Activated CD4-positive, alpha-beta memory T cell treated with anti-CD3 and anti-CD28 coated beads, Interleukin-2, amount 10 ng/mL, durations not matched to agents 7 days and 5 days (primary cell): ENCODE measurements at regions not wholly inside any gene's neighbourhood (a gene's known extent, or its start where the extent isn't known, plus 50 kb on each side); places are given as distances from the start of the nearest gene placed in this dataset.

Experiments
- CTCF ChIA-PET: fragments of 350-600 bp; sonication (Branson Sonifier 250); formaldehyde crosslinking; loops from one replicate; lab custom pipeline; 2021; ENCODE audit warnings: antibody characterized with exemption, inconsistent platforms; lab: Charles Lee
- POLR2A ChIA-PET: fragments of 350-600 bp; sonication (Branson Sonifier 250); formaldehyde crosslinking; loops from one replicate; lab custom pipeline; 2021; ENCODE audit warnings: antibody characterized with exemption; lab: Charles Lee
- DNase-seq: peaks from one replicate; pipeline ENCODE4 v3.0.0-alpha.2; 2020
- H3K27ac Mint-ChIP-seq: one replicate; pipeline ENCODE4 v1.8.0; 2021; ENCODE audit warnings: mild to moderate bottlenecking, mixed read lengths
- H3K27me3 Mint-ChIP-seq: one replicate; pipeline ENCODE4 v1.8.0; 2021; ENCODE audit warnings: mixed read lengths
- H3K36me3 Mint-ChIP-seq: one replicate; pipeline ENCODE4 v1.8.0; 2021; ENCODE audit warnings: low read depth, mixed read lengths
- H3K4me1 Mint-ChIP-seq: one replicate; pipeline ENCODE4 v1.8.0; 2021; ENCODE audit warnings: mixed read lengths
- H3K4me3 Mint-ChIP-seq: one replicate; pipeline ENCODE4 v1.8.0; 2021; ENCODE audit warnings: mild to moderate bottlenecking, mixed read lengths
- H3K9me3 Mint-ChIP-seq: one replicate; pipeline ENCODE4 v1.8.0; 2021; ENCODE audit warnings: mixed read lengths

GRCh38 chr3:64939747-64940450, 252.1 kb upstream of the ADAMTS9 start:
- Mint-ChIP-seq H3K9me3 (peaks cover 9% of the 10 kb centered on the region), H3K27me3 (no peaks in the 10 kb centered on the region), H3K4me1 (no peaks in the 10 kb centered on the region), H3K4me3 (no peak overlapping the region), H3K36me3 (no peaks in the 10 kb centered on the region), H3K27ac (no peak overlapping the region)
- DNase-seq, result no peak
- ChIA-PET POLR2A (no interaction called here), CTCF (no interaction called here)

- no peak overlapping the region for H3K4me3 Mint-ChIP-seq
- POLR2A ChIA-PET, result no interaction called here
- H3K36me3 Mint-ChIP-seq, result no peaks in the 10 kb centered on the region
- no peak overlapping the region for H3K27ac Mint-ChIP-seq
- DNase-seq, result no peak
- CTCF ChIA-PET, result no interaction called here
- H3K27me3 Mint-ChIP-seq, result no peaks in the 10 kb centered on the region
- no peaks in the 10 kb centered on the region for H3K4me1 Mint-ChIP-seq
- peaks cover 12% of the 10 kb centered on the region for H3K9me3 Mint-ChIP-seq
These were observed 251.5 kb upstream of the ADAMTS9 start for GRCh38 chr3:64939309-64939708.

- Mint-ChIP-seq H3K9me3 (peaks cover 22% of the 10 kb centered on the region), H3K36me3 (no peaks in the 10 kb centered on the region), H3K27me3 (no peaks in the 10 kb centered on the region), H3K4me3 (no peak overlapping the region), H3K4me1 (no peaks in the 10 kb centered on the region), H3K27ac (no peak overlapping the region)
- ChIA-PET POLR2A (no interaction called here), CTCF (no interaction called here)
- DNase-seq, result no peak
These were observed 248.8 kb upstream of the ADAMTS9 start for GRCh38 chr3:64936556-64936955.

- no peak overlapping the region for H3K4me3 Mint-ChIP-seq
- ChIA-PET POLR2A (no interaction called here), CTCF (no interaction called here)
- no peaks in the 10 kb centered on the region for H3K4me1 Mint-ChIP-seq
- H3K9me3 Mint-ChIP-seq, result peaks cover 22% of the 10 kb centered on the region
- no peak for DNase-seq
- H3K27ac Mint-ChIP-seq, result no peak overlapping the region
- no peaks in the 10 kb centered on the region for H3K27me3 Mint-ChIP-seq
- no peaks in the 10 kb centered on the region for H3K36me3 Mint-ChIP-seq
These were observed 248.2 kb upstream of the ADAMTS9 start for GRCh38 chr3:64935971-64936370.

- Mint-ChIP-seq H3K4me1 (no peaks in the 10 kb centered on the region), H3K9me3 (peaks cover 15% of the 10 kb centered on the region), H3K36me3 (no peaks in the 10 kb centered on the region), H3K4me3 (no peak overlapping the region), H3K27ac (no peak overlapping the region), H3K27me3 (no peaks in the 10 kb centered on the region)
- DNase-seq, result no peak
- CTCF ChIA-PET, result no interaction called here
- POLR2A ChIA-PET, result no interaction called here
These were observed 245.0 kb upstream of the ADAMTS9 start for GRCh38 chr3:64932666-64933342.

- H3K27me3 Mint-ChIP-seq, result no peaks in the 10 kb centered on the region
- no peak overlapping the region for H3K27ac Mint-ChIP-seq
- ChIA-PET CTCF (no interaction called here), POLR2A (no interaction called here)
- H3K36me3 Mint-ChIP-seq, result no peaks in the 10 kb centered on the region
- peaks cover 15% of the 10 kb centered on the region for H3K9me3 Mint-ChIP-seq
- H3K4me3 Mint-ChIP-seq, result no peak overlapping the region
- H3K4me1 Mint-ChIP-seq, result no peaks in the 10 kb centered on the region
- DNase-seq, result no peak
These were observed 244.3 kb upstream of the ADAMTS9 start for GRCh38 chr3:64932016-64932518.

- ChIA-PET CTCF (no interaction called here), POLR2A (no interaction called here)
- no peak for DNase-seq
- no peaks in the 10 kb centered on the region for H3K36me3 Mint-ChIP-seq
- peaks cover 15% of the 10 kb centered on the region for H3K9me3 Mint-ChIP-seq
- H3K27me3 Mint-ChIP-seq, result no peaks in the 10 kb centered on the region
- no peak overlapping the region for H3K27ac Mint-ChIP-seq
- no peak overlapping the region for H3K4me3 Mint-ChIP-seq
- no peaks in the 10 kb centered on the region for H3K4me1 Mint-ChIP-seq
These were observed 243.1 kb upstream of the ADAMTS9 start for GRCh38 chr3:64930891-64931290.

GRCh38 chr3:64928683-64929082, 240.9 kb upstream of the ADAMTS9 start:
- H3K36me3 Mint-ChIP-seq, result no peaks in the 10 kb centered on the region
- no peaks in the 10 kb centered on the region for H3K4me1 Mint-ChIP-seq
- no peak for DNase-seq
- no peak overlapping the region for H3K4me3 Mint-ChIP-seq
- POLR2A ChIA-PET, result no interaction called here
- H3K27me3 Mint-ChIP-seq, result no peaks in the 10 kb centered on the region
- CTCF ChIA-PET, result no interaction called here
- H3K27ac Mint-ChIP-seq, result no peak overlapping the region
- H3K9me3 Mint-ChIP-seq, result peaks cover 11% of the 10 kb centered on the region

- H3K27me3 Mint-ChIP-seq, result no peaks in the 10 kb centered on the region
- no peaks in the 10 kb centered on the region for H3K36me3 Mint-ChIP-seq
- H3K4me3 Mint-ChIP-seq, result no peak overlapping the region
- CTCF ChIA-PET, result no interaction called here
- no peak overlapping the region for H3K27ac Mint-ChIP-seq
- peaks cover 5% of the 10 kb centered on the region for H3K9me3 Mint-ChIP-seq
- no peak for DNase-seq
- POLR2A ChIA-PET, result no interaction called here
- H3K4me1 Mint-ChIP-seq, result no peaks in the 10 kb centered on the region
These were observed 239.9 kb upstream of the ADAMTS9 start for GRCh38 chr3:64927689-64928088.

- H3K9me3 Mint-ChIP-seq, result peaks cover 3% of the 10 kb centered on the region
- no peaks in the 10 kb centered on the region for H3K36me3 Mint-ChIP-seq
- no peaks in the 10 kb centered on the region for H3K27me3 Mint-ChIP-seq
- CTCF ChIA-PET, result no interaction called here
- H3K4me1 Mint-ChIP-seq, result no peaks in the 10 kb centered on the region
- no peak overlapping the region for H3K4me3 Mint-ChIP-seq
- POLR2A ChIA-PET, result no interaction called here
- H3K27ac Mint-ChIP-seq, result no peak overlapping the region
- no peak for DNase-seq
These were observed 237.8 kb upstream of the ADAMTS9 start for GRCh38 chr3:64925575-64925974.

- H3K36me3 Mint-ChIP-seq, result no peaks in the 10 kb centered on the region
- CTCF ChIA-PET, result no interaction called here
These were observed 237.2 kb upstream of the ADAMTS9 start for GRCh38 chr3:64924961-64925360.

GRCh38 chr3:64922213-64922612, 234.4 kb upstream of the ADAMTS9 start:
- Mint-ChIP-seq H3K27me3 (no peaks in the 10 kb centered on the region), H3K36me3 (no peaks in the 10 kb centered on the region), H3K4me3 (no peak overlapping the region), H3K9me3 (no peaks in the 10 kb centered on the region), H3K4me1 (no peaks in the 10 kb centered on the region), H3K27ac (no peak overlapping the region)
- CTCF ChIA-PET, result no interaction called here
- POLR2A ChIA-PET, result no interaction called here
- no peak for DNase-seq

More at GRCh38 chr3:64924961-64925360, 237.2 kb upstream of the ADAMTS9 start:
- DNase-seq, result no peak
- H3K9me3 Mint-ChIP-seq, result peaks cover 3% of the 10 kb centered on the region
- POLR2A ChIA-PET, result no interaction called here
- no peaks in the 10 kb centered on the region for H3K4me1 Mint-ChIP-seq
- H3K27me3 Mint-ChIP-seq, result no peaks in the 10 kb centered on the region
- H3K4me3 Mint-ChIP-seq, result no peak overlapping the region
- H3K27ac Mint-ChIP-seq, result no peak overlapping the region

- CTCF ChIA-PET, result no interaction called here
- Mint-ChIP-seq H3K36me3 (no peaks in the 10 kb centered on the region), H3K9me3 (no peaks in the 10 kb centered on the region), H3K4me1 (no peaks in the 10 kb centered on the region), H3K4me3 (no peak overlapping the region), H3K27ac (no peak overlapping the region), H3K27me3 (no peaks in the 10 kb centered on the region)
- POLR2A ChIA-PET, result no interaction called here
- no peak for DNase-seq
These were observed 233.7 kb upstream of the ADAMTS9 start for GRCh38 chr3:64921281-64922065.
